ENCODE measurements at regions not wholly inside any gene's neighbourhood (a gene's known extent, or its start where the extent isn't known, plus 50 kb on each side); places are given as distances from the start of the nearest gene placed in this dataset.

- H3K9ac ChIP-seq (ENCODE audit: low read depth, low read length, poor library complexity) = no peak overlapping the region
- H3K4ac ChIP-seq (ENCODE audit: low read length) = no peak overlapping the region
- H3K9me3 ChIP-seq (replicated peaks in 1 of 2; ENCODE audit: control insufficient read depth in 2 of 2, insufficient read depth in 1 of 2, low read depth in 1 of 2, low read length in 2 of 2) = no peaks in the 10 kb centered on the region
- H2AFZ ChIP-seq (ENCODE audit: low read length) = no peak overlapping the region
- H4K8ac ChIP-seq (ENCODE audit: low read depth, low read length) = no peak overlapping the region
- H2BK12ac ChIP-seq (ENCODE audit: low read length) = no peak overlapping the region
- WGBS, 2 donors (ENCODE audit: extremely low coverage in 2 of 2, insufficient read length in 2 of 2, insufficient replicate concordance in 1 of 2) = no CpG with 5 or more reads among the region's 2 CpGs
- no peak overlapping the region for H2BK120ac ChIP-seq (ENCODE audit: low read depth, low read length)
- H2AK5ac ChIP-seq (ENCODE audit: low read depth, low read length) = no peak overlapping the region
- H3K4me2 ChIP-seq (ENCODE audit: insufficient read depth, low read length, poor library complexity, severe bottlenecking) = no peak overlapping the region
- peaks cover 0 to 5% of the 10 kb centered on the region in 2 donors for H3K4me1 ChIP-seq (ENCODE audit: control insufficient read depth in 2 of 2, insufficient read depth in 1 of 2, low read depth in 1 of 2, low read length in 2 of 2)
- DNase-seq (ENCODE audit: low spot score) = no peak
- H3K23ac ChIP-seq (ENCODE audit: low read depth, low read length, poor library complexity) = no peak overlapping the region
- H3K4me3 ChIP-seq (ENCODE audit: low read length in 2 of 2) = no peak overlapping the region
- H2BK15ac ChIP-seq (ENCODE audit: low read length) = no peak overlapping the region
- no peak overlapping the region for H2BK5ac ChIP-seq (ENCODE audit: low read length)
- no peak overlapping the region for H3K27ac ChIP-seq (replicated peaks; ENCODE audit: low read length)
- no peaks in the 10 kb centered on the region for H3K79me1 ChIP-seq (ENCODE audit: low read depth, low read length)
- no peaks in the 10 kb centered on the region for H3K36me3 ChIP-seq (replicated peaks in 1 of 2; ENCODE audit: control insufficient read depth in 2 of 2, insufficient read depth in 2 of 2, low read length in 2 of 2)
- H4K91ac ChIP-seq (ENCODE audit: low read depth, low read length, poor library complexity) = no peak overlapping the region
- no peaks in the 10 kb centered on the region for H3K27me3 ChIP-seq (ENCODE audit: control insufficient read depth in 3 of 3, insufficient read depth in 3 of 3, low read depth in 1 of 3, low read length in 3 of 3)
- H3K14ac ChIP-seq (ENCODE audit: low read length) = no peak overlapping the region
- H3K18ac ChIP-seq (ENCODE audit: low read length) = no peak overlapping the region
Observed at GRCh38 chr7:18123508-18124239, 96.0 kb upstream of the PRPS1L1 start.

- Histone ChIP-seq H3K14ac (ENCODE audit: low read length) (no peak overlapping the region), H4K8ac (ENCODE audit: low read depth, low read length) (no peak overlapping the region), H2BK12ac (ENCODE audit: low read length) (no peak overlapping the region), H2AK5ac (ENCODE audit: low read depth, low read length) (no peak overlapping the region), H2AFZ (ENCODE audit: low read length) (no peak overlapping the region), H3K27me3 (ENCODE audit: control insufficient read depth in 3 of 3, insufficient read depth in 3 of 3, low read depth in 1 of 3, low read length in 3 of 3) (no peaks in the 10 kb centered on the region), H2BK120ac (ENCODE audit: low read depth, low read length) (no peak overlapping the region), H3K4me2 (ENCODE audit: insufficient read depth, low read length, poor library complexity, severe bottlenecking) (no peak overlapping the region), H3K23ac (ENCODE audit: low read depth, low read length, poor library complexity) (no peak overlapping the region), H3K9ac (ENCODE audit: low read depth, low read length, poor library complexity) (no peak overlapping the region), H2BK15ac (ENCODE audit: low read length) (no peak overlapping the region), H3K27ac (replicated peaks; ENCODE audit: low read length) (no peak overlapping the region), H3K18ac (ENCODE audit: low read length) (no peak overlapping the region), H4K91ac (ENCODE audit: low read depth, low read length, poor library complexity) (no peak overlapping the region), H3K9me3 (replicated peaks in 1 of 2; ENCODE audit: control insufficient read depth in 2 of 2, insufficient read depth in 1 of 2, low read depth in 1 of 2, low read length in 2 of 2) (no peaks in the 10 kb centered on the region), H3K4me3 (ENCODE audit: low read length in 2 of 2) (no peak overlapping the region), H3K36me3 (replicated peaks in 1 of 2; ENCODE audit: control insufficient read depth in 2 of 2, insufficient read depth in 2 of 2, low read length in 2 of 2) (no peaks in the 10 kb centered on the region), H3K4me1 (ENCODE audit: control insufficient read depth in 2 of 2, insufficient read depth in 1 of 2, low read depth in 1 of 2, low read length in 2 of 2) (peaks cover 0 to 5% of the 10 kb centered on the region in 2 donors), H3K4ac (ENCODE audit: low read length) (no peak overlapping the region), H2BK5ac (ENCODE audit: low read length) (no peak overlapping the region), H3K79me1 (ENCODE audit: low read depth, low read length) (no peaks in the 10 kb centered on the region)
- DNase-seq (ENCODE audit: low spot score) = no peak
- no CpG with 5 or more reads among the region's 2 CpGs for WGBS, 2 donors (ENCODE audit: extremely low coverage in 2 of 2, insufficient read length in 2 of 2, insufficient replicate concordance in 1 of 2)
Observed at GRCh38 chr7:18125476-18125875, 97.8 kb upstream of the PRPS1L1 start.

GRCh38 chr7:18126281-18126680, 98.6 kb upstream of the PRPS1L1 start:
- Histone ChIP-seq H4K91ac (ENCODE audit: low read depth, low read length, poor library complexity) (no peak overlapping the region), H2BK12ac (ENCODE audit: low read length) (no peak overlapping the region)
- WGBS, 2 donors (ENCODE audit: extremely low coverage in 2 of 2, insufficient read length in 2 of 2, insufficient replicate concordance in 1 of 2) = no CpG with 5 or more reads among the region's 2 CpGs

DNA sequence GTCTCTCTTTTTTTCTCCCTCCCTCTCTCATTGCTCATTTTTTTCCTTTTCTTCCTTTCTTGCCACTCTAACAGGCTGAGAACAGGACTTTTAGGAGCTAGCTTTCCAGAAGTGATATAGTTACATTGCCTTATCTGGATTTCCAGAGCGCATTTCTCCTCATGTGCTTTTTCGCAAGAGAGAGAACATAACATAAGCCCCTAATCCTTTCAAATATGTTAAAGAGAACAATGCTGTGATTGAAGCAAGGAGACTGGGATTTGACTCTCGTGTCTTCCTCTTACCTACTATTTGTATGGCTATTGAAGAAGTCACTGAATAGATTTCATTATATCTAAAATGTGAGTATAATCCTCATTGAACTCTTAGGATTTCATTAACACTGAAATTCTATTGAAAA, 101.2 kb upstream of the PRPS1L1 start:
- no peak overlapping the region for H2AFZ ChIP-seq (ENCODE audit: low read length)
- H2BK12ac ChIP-seq (ENCODE audit: low read length) = no peak overlapping the region
- peaks cover 0 to 4% of the 10 kb centered on the region in 2 donors for H3K4me1 ChIP-seq (ENCODE audit: control insufficient read depth in 2 of 2, insufficient read depth in 1 of 2, low read depth in 1 of 2, low read length in 2 of 2)
- H3K36me3 ChIP-seq (replicated peaks in 1 of 2; ENCODE audit: control insufficient read depth in 2 of 2, insufficient read depth in 2 of 2, low read length in 2 of 2) = no peaks in the 10 kb centered on the region
- H2AK5ac ChIP-seq (ENCODE audit: low read depth, low read length) = no peak overlapping the region
- no peak overlapping the region for H3K9ac ChIP-seq (ENCODE audit: low read depth, low read length, poor library complexity)
- no peak overlapping the region for H3K18ac ChIP-seq (ENCODE audit: low read length)
- H3K4ac ChIP-seq (ENCODE audit: low read length) = no peak overlapping the region
- H3K9me3 ChIP-seq (replicated peaks in 1 of 2; ENCODE audit: control insufficient read depth in 2 of 2, insufficient read depth in 1 of 2, low read depth in 1 of 2, low read length in 2 of 2) = no peaks in the 10 kb centered on the region
- no peak overlapping the region for H3K14ac ChIP-seq (ENCODE audit: low read length)
- H3K27ac ChIP-seq (replicated peaks; ENCODE audit: low read length) = no peak overlapping the region
- no peaks in the 10 kb centered on the region for H3K79me1 ChIP-seq (ENCODE audit: low read depth, low read length)
- no peak overlapping the region for H4K8ac ChIP-seq (ENCODE audit: low read depth, low read length)
- H3K4me3 ChIP-seq (ENCODE audit: low read length in 2 of 2) = no peak overlapping the region
- no peak overlapping the region for H3K23ac ChIP-seq (ENCODE audit: low read depth, low read length, poor library complexity)
- no peak overlapping the region for H3K4me2 ChIP-seq (ENCODE audit: insufficient read depth, low read length, poor library complexity, severe bottlenecking)
- no peak overlapping the region for H2BK120ac ChIP-seq (ENCODE audit: low read depth, low read length)
- no CpG with 5 or more reads among the region's 3 CpGs for WGBS, 2 donors (ENCODE audit: extremely low coverage in 2 of 2, insufficient read length in 2 of 2, insufficient replicate concordance in 1 of 2)
- no peak for DNase-seq (ENCODE audit: low spot score)
- no peaks in the 10 kb centered on the region for H3K27me3 ChIP-seq (ENCODE audit: control insufficient read depth in 3 of 3, insufficient read depth in 3 of 3, low read depth in 1 of 3, low read length in 3 of 3)
- H2BK15ac ChIP-seq (ENCODE audit: low read length) = no peak overlapping the region
- no peak overlapping the region for H4K91ac ChIP-seq (ENCODE audit: low read depth, low read length, poor library complexity)
- H2BK5ac ChIP-seq (ENCODE audit: low read length) = no peak overlapping the region

More at GRCh38 chr7:18126281-18126680, 98.6 kb upstream of the PRPS1L1 start:
- Histone ChIP-seq H2AFZ (ENCODE audit: low read length) (no peak overlapping the region), H3K14ac (ENCODE audit: low read length) (no peak overlapping the region), H3K36me3 (replicated peaks in 1 of 2; ENCODE audit: control insufficient read depth in 2 of 2, insufficient read depth in 2 of 2, low read length in 2 of 2) (no peaks in the 10 kb centered on the region), H3K4me3 (ENCODE audit: low read length in 2 of 2) (no peak overlapping the region), H3K79me1 (ENCODE audit: low read depth, low read length) (no peaks in the 10 kb centered on the region), H3K18ac (ENCODE audit: low read length) (no peak overlapping the region), H3K9me3 (replicated peaks in 1 of 2; ENCODE audit: control insufficient read depth in 2 of 2, insufficient read depth in 1 of 2, low read depth in 1 of 2, low read length in 2 of 2) (no peaks in the 10 kb centered on the region), H2AK5ac (ENCODE audit: low read depth, low read length) (no peak overlapping the region), H3K4me1 (ENCODE audit: control insufficient read depth in 2 of 2, insufficient read depth in 1 of 2, low read depth in 1 of 2, low read length in 2 of 2) (peaks cover 0 to 4% of the 10 kb centered on the region in 2 donors), H3K9ac (ENCODE audit: low read depth, low read length, poor library complexity) (no peak overlapping the region), H3K27me3 (ENCODE audit: control insufficient read depth in 3 of 3, insufficient read depth in 3 of 3, low read depth in 1 of 3, low read length in 3 of 3) (no peaks in the 10 kb centered on the region), H3K27ac (replicated peaks; ENCODE audit: low read length) (no peak overlapping the region), H2BK15ac (ENCODE audit: low read length) (no peak overlapping the region), H3K23ac (ENCODE audit: low read depth, low read length, poor library complexity) (no peak overlapping the region), H3K4me2 (ENCODE audit: insufficient read depth, low read length, poor library complexity, severe bottlenecking) (no peak overlapping the region), H4K8ac (ENCODE audit: low read depth, low read length) (no peak overlapping the region), H3K4ac (ENCODE audit: low read length) (no peak overlapping the region), H2BK5ac (ENCODE audit: low read length) (no peak overlapping the region), H2BK120ac (ENCODE audit: low read depth, low read length) (no peak overlapping the region)
- no peak for DNase-seq (ENCODE audit: low spot score)
